Fibroblast of the aortic adventitia (primary cell): ENCODE measurements at regions not wholly inside any gene's neighbourhood (a gene's known extent, or its start where the extent isn't known, plus 50 kb on each side); places are given as distances from the start of the nearest gene placed in this dataset.

Source experiments
- DNase-seq: peaks from one replicate; pipeline ENCODE4 v3.0.0-alpha.2; 2010; ENCODE audit warnings: low read depth
- H3K4me3 ChIP-seq: 2 replicates; pipeline ENCODE4 v1.5.1; 2011; ENCODE audit warnings: low read depth, mild to moderate bottlenecking, control low read depth, low read length, moderate library complexity
- TF ChIP-seq, protein P1 (sequence below): IDR thresholded peaks from 2 replicates; pipeline ENCODE4 v1.5.1; 2011; ENCODE audit warnings: mild to moderate bottlenecking, low read length, control low read depth, inconsistent platforms; ENCODE audit not compliant: insufficient read depth

DNA sequence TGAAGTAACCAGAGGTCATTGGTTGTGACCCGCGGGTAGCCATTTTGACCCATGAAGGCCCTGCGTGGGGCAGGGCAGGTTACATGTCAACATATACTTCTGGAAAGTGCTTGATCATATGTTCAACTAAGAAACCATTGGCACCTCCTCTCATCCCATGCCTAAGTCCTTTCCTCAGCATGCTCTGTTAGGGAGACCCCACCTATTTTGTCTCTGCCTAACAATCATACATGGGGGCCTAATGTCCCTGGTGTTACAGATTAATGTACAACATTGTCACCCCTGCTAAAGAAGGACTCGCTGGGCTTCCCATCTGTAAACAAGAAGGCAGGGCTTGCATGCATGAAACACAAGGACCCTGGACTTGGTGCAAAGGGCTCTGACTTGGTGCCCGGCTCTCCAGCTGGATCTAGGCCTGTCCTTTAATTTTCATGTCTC lies 133.7 kb upstream of the TNS3 start:
- no peak overlapping the region for H3K4me3 ChIP-seq
- TF ChIP-seq, protein P1, sequence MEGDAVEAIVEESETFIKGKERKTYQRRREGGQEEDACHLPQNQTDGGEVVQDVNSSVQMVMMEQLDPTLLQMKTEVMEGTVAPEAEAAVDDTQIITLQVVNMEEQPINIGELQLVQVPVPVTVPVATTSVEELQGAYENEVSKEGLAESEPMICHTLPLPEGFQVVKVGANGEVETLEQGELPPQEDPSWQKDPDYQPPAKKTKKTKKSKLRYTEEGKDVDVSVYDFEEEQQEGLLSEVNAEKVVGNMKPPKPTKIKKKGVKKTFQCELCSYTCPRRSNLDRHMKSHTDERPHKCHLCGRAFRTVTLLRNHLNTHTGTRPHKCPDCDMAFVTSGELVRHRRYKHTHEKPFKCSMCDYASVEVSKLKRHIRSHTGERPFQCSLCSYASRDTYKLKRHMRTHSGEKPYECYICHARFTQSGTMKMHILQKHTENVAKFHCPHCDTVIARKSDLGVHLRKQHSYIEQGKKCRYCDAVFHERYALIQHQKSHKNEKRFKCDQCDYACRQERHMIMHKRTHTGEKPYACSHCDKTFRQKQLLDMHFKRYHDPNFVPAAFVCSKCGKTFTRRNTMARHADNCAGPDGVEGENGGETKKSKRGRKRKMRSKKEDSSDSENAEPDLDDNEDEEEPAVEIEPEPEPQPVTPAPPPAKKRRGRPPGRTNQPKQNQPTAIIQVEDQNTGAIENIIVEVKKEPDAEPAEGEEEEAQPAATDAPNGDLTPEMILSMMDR, result no peak
- no peak for DNase-seq

DNA sequence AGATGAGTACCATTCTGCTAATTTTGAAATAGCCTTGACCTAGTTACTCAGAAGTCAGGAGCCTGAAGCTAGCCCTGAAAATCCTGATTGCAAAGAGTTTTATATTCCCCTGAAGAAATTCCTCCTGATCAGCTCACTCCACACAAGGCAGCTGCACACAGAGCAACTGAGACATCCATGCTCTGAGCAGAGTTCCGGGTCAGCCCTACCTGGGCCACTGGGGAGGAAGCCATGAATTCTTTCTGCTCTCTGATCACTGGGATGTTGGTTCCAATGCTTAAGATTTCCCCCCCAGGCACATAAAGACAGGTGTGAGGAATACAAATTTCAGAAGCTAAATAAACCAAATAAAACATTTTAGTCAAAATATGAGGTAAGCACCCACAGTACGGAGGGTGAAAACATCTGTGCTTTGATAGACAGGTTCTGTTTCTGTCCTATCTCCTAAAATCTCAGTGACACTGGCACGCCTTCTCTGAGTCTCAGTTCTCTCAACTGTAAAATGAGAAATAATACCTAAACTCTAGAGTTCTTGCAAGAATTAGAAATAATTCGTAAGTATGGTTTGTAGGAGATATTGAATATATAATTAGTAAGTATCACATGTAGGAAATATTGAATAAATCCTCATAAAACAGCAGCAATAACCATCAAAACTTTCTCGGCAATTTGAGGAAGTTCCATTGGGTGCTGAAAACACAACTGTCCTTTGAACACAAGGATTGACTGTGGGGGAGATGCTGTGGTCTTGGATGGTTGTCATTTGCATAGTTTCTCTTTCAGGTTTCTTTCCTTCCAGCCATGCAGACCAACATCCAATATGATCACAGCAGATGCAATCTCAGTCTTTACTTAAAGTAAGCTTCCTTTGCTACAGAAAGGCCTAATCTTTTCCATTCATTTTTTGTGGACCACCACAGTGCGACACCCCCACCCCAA lies 133.0 kb upstream of the TNS3 start:
- TF ChIP-seq, protein P1, result no peak
- H3K4me3 ChIP-seq, result no peak overlapping the region
- no peak for DNase-seq

DNA sequence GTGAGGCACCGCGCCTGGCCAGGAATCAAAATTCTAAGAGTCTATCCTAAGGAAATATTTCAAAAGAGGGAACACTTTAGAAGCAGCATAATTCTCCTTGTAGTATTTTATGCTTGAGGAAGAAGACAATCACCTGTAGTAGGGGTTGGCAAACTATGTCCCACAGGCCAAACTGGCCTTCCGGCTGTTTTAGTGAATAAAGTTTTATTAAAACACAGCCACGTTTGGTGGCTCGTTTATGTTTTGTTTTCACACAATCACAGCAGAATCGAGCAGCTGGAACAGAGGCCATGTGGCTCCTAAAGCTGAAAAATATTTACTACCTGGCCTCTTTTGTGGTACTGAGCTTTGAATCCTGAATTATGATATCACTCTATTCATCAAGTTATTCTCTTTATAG lies 131.7 kb upstream of the TNS3 start:
- DNase-seq, result no peak
- H3K4me3 ChIP-seq, result no peak overlapping the region
- TF ChIP-seq, protein P1, result no peak

DNA sequence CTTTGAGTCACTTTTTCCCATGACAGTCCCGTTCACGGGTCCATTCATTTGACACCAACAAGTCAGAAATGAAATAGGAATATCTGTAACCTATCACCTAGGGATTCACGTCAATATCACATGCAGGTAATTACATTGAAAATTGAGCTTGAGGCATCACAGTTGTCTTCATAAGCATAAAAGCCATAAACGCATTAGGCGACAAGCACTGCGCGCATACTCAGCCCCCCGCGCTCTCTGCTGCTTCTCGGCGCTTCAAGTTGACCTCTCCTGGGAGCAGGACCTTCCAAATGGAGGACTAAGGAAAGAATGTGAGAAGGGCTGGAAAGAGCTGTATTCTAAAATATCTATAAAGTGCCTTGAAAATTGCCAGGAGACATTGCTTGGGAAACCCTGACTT lies 130.5 kb upstream of the TNS3 start:
- DNase-seq, result no peak
- H3K4me3 ChIP-seq, result no peak overlapping the region
- TF ChIP-seq, protein P1, result no peak

DNA sequence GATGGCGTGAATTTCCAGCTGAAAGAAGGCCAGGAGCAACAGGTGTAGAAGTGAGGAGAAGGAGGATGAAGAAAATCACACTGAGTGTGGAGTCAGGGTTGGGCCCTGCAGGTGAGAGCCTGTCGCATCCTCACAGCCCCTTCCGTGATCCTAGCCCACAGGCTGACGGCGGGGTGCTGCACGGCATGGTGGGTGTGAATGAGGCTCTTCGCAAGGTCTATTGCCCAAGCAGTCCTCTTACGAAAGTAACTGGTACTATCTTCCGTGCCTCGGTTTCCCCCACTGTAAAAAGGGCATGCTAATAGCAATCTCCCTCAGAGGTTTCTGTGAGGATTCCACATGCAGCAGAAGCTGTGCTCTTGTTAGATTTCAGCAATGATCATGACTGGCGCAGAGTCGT lies 129.9 kb upstream of the TNS3 start:
- H3K4me3 ChIP-seq, result no peak overlapping the region
- no peak for DNase-seq
- TF ChIP-seq, protein P1, result no peak

DNA sequence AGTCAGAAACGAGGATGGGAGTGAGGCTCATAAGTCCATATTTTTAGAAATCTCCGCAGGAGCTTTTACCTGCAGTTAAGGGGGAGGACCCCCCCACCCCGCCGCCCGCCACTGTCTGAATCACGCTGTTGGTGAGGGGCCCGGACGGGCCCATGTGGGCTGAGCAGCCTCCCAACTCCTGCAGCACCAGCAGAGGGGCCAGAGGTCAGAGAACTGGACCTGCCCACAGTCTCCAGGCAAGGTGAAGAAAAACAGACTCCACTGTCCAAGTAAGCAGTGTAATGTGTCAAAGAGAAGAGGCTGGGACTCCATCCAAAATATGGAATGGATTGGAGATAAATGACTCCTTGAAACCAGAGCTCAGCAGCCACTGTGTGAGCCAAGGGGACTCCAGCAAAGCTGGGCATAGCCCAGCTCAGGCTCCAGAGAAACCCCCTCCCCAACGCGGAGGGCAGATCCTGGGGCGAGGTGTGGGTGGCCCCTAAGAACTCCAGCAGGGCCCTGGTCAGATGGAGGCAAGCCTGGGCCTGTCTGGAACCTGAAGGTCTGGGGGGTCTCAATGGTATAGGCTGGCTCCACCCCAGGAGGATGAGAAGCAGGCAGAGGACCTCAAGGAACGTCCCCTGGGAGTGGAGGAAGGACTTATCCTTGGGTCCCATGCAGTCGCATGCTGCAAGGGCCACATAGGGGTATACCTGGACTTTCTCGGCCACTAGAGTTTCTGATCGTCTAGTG lies 128.5 kb upstream of the TNS3 start:
- TF ChIP-seq, protein P1, result no peak
- DNase-seq, result peak; percentile 75
- H3K4me3 ChIP-seq, result no peak overlapping the region
